BE2C (cell line): ENCODE measurements at regions not wholly inside any gene's neighbourhood (a gene's known extent, or its start where the extent isn't known, plus 50 kb on each side); places are given as distances from the start of the nearest gene placed in this dataset.

ENCODE experiments used
- DNase-seq: peaks from one replicate; pipeline ENCODE4 v3.0.0-alpha.2; 2020
- H3K27me3 ChIP-seq: fragments of 250-450 bp; sonication (Bioruptor Pico); 2 replicates; pipeline ENCODE4 v1.5.1; 2020; ENCODE audit warnings: mild to moderate bottlenecking
- H3K36me3 ChIP-seq: fragments of 250-450 bp; sonication (Bioruptor Pico); 2 replicates; pipeline ENCODE4 v1.5.1; 2020; ENCODE audit warnings: mild to moderate bottlenecking
- H3K4me1 ChIP-seq: fragments of 250-450 bp; sonication (Bioruptor Pico); 2 replicates; pipeline ENCODE4 v1.5.1; 2020
- H3K4me3 ChIP-seq: 2 replicates; pipeline ENCODE4 v1.5.1; 2011; ENCODE audit warnings: low read depth, low read length
- H3K9me3 ChIP-seq: fragments of 250-450 bp; sonication (Bioruptor Pico); 2 replicates; pipeline ENCODE4 v1.5.1; 2020
- CTCF ChIP-seq: IDR thresholded peaks from 2 replicates; pipeline ENCODE4 v1.5.1; 2012; ENCODE audit warnings: mild to moderate bottlenecking, low read depth, low read length

- H3K4me1 ChIP-seq: no peaks in the 10 kb centered on the region
- TF ChIP-seq CTCF: no peak
- no peaks in the 10 kb centered on the region for H3K36me3 ChIP-seq
- no peak for DNase-seq
- no peaks in the 10 kb centered on the region for H3K9me3 ChIP-seq
- H3K27me3 ChIP-seq: no peaks in the 10 kb centered on the region
- H3K4me3 ChIP-seq: no peak overlapping the region
Observed at GRCh38 chr14:21993837-21994236, 320.2 kb upstream of the OR4E1 start.

- no peak for TF ChIP-seq CTCF
Observed at GRCh38 chr14:21993070-21993469, 319.5 kb upstream of the OR4E1 start.

GRCh38 chr14:21991130-21991529 is 317.5 kb upstream of the OR4E1 start:
- no peak for DNase-seq
- TF ChIP-seq CTCF: no peak

More at GRCh38 chr14:21993070-21993469, 319.5 kb upstream of the OR4E1 start:
- H3K9me3 ChIP-seq: no peaks in the 10 kb centered on the region
- no peaks in the 10 kb centered on the region for H3K36me3 ChIP-seq
- H3K4me3 ChIP-seq: no peak overlapping the region
- H3K27me3 ChIP-seq: no peaks in the 10 kb centered on the region
- no peak for DNase-seq
- H3K4me1 ChIP-seq: no peaks in the 10 kb centered on the region

GRCh38 chr14:21990116-21990515 is 316.5 kb upstream of the OR4E1 start:
- no peak overlapping the region for H3K4me3 ChIP-seq
- TF ChIP-seq CTCF: peak; percentile 44

More at GRCh38 chr14:21991130-21991529, 317.5 kb upstream of the OR4E1 start:
- Histone ChIP-seq H3K4me3 (no peak overlapping the region), H3K9me3 (no peaks in the 10 kb centered on the region), H3K27me3 (no peaks in the 10 kb centered on the region), H3K4me1 (no peaks in the 10 kb centered on the region), H3K36me3 (no peaks in the 10 kb centered on the region)

GRCh38 chr14:21989090-21989489 is 315.5 kb upstream of the OR4E1 start:
- DNase-seq: no peak
- Histone ChIP-seq H3K27me3 (no peaks in the 10 kb centered on the region), H3K4me1 (no peaks in the 10 kb centered on the region), H3K9me3 (no peaks in the 10 kb centered on the region), H3K36me3 (no peaks in the 10 kb centered on the region), H3K4me3 (no peak overlapping the region)
- no peak for TF ChIP-seq CTCF

More at GRCh38 chr14:21990116-21990515, 316.5 kb upstream of the OR4E1 start:
- no peaks in the 10 kb centered on the region for H3K27me3 ChIP-seq
- no peaks in the 10 kb centered on the region for H3K4me1 ChIP-seq
- H3K9me3 ChIP-seq: no peaks in the 10 kb centered on the region
- no peak for DNase-seq
- H3K36me3 ChIP-seq: no peaks in the 10 kb centered on the region

- no peaks in the 10 kb centered on the region for H3K36me3 ChIP-seq
- no peak for TF ChIP-seq CTCF
- H3K4me1 ChIP-seq: no peaks in the 10 kb centered on the region
- no peaks in the 10 kb centered on the region for H3K9me3 ChIP-seq
- H3K27me3 ChIP-seq: no peaks in the 10 kb centered on the region
- H3K4me3 ChIP-seq: no peak overlapping the region
- DNase-seq: no peak
Observed at GRCh38 chr14:21988413-21988812, 314.8 kb upstream of the OR4E1 start.
